ENCODE measurements at regions not wholly inside any gene's neighbourhood (a gene's known extent, or its start where the extent isn't known, plus 50 kb on each side); places are given as distances from the start of the nearest gene placed in this dataset.

- no peak overlapping the region for H2AFZ ChIP-seq (ENCODE audit: low read length)
- intact Hi-C loops (cut with micrococcal nuclease; ENCODE audit: unreplicated experiment) (no loop called here), in situ Hi-C loops (cut with HindIII; ENCODE audit: extremely low pct_ligation_motif_present, low pct_unique_long_range_greater_than_20kb) (no loop called here)
- CTCF ChIA-PET (ENCODE audit: low intra/inter-chr PET ratio, low total read pairs) = no interaction called here
- H4K20me1 ChIP-seq (ENCODE audit: insufficient read depth, low read length) = no peaks in the 10 kb centered on the region
- ATAC-seq (no peak), DNase-seq (ENCODE audit: low spot score) (no peak), FAIRE-seq (no peak)
- H3K9ac ChIP-seq (ENCODE audit: insufficient read depth, low read depth, low read length) = no peak overlapping the region
- H3K36me3 ChIP-seq (replicated peaks in 1 of 2; ENCODE audit: control insufficient read depth in 1 of 2, insufficient read depth in 2 of 2, low read length in 2 of 2) = no peaks in the 10 kb centered on the region
- no TSS peak for BruUV-seq (replicated peaks)
- H3K4me2 ChIP-seq (ENCODE audit: low read depth, low read length) = no peak overlapping the region
- POLR2A ChIA-PET = no interaction called here
- H3K4me3 ChIP-seq (replicated peaks in 1 of 3; ENCODE audit: insufficient read depth in 1 of 3, low read depth in 2 of 3, low read length in 3 of 3) = no peak overlapping the region
- H3K27ac ChIP-seq (ENCODE audit: extremely low read length, insufficient read depth, low read length) = no peak overlapping the region
- H3K27me3 ChIP-seq (ENCODE audit: control insufficient read depth in 1 of 2, insufficient read depth in 2 of 2, low read length in 2 of 2) = no peaks in the 10 kb centered on the region; a peak in 1 of 5 replicates
- no peaks in the 10 kb centered on the region for H3K9me3 ChIP-seq (ENCODE audit: low read length)
- H3K79me2 ChIP-seq (ENCODE audit: insufficient read depth, low read length) = no peaks in the 10 kb centered on the region
- no peaks in the 10 kb centered on the region for H3K4me1 ChIP-seq (ENCODE audit: insufficient read depth, low read length)
- TF ChIP-seq ZNF724P (CRISPR knock-in tag; IDR thresholded peaks at IDR 0.05; ENCODE audit: borderline replicate concordance) (no peak), DNMT1 (CRISPR knock-in tag; IDR thresholded peaks at IDR 0.05) (no peak), RERE (CRISPR knock-in tag; IDR thresholded peaks at IDR 0.05; ENCODE audit: low read depth) (no peak), HDAC6 (IDR thresholded peaks at IDR 0.05; ENCODE audit: low read depth, low read length) (no peak)
- TF ChIP-seq, protein P1, sequence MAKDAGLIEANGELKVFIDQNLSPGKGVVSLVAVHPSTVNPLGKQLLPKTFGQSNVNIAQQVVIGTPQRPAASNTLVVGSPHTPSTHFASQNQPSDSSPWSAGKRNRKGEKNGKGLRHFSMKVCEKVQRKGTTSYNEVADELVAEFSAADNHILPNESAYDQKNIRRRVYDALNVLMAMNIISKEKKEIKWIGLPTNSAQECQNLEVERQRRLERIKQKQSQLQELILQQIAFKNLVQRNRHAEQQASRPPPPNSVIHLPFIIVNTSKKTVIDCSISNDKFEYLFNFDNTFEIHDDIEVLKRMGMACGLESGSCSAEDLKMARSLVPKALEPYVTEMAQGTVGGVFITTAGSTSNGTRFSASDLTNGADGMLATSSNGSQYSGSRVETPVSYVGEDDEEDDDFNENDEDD (CRISPR knock-in tag; IDR thresholded peaks at IDR 0.05; ENCODE audit: borderline replicate concordance) = no peak
- TF ChIP-seq, protein P2, sequence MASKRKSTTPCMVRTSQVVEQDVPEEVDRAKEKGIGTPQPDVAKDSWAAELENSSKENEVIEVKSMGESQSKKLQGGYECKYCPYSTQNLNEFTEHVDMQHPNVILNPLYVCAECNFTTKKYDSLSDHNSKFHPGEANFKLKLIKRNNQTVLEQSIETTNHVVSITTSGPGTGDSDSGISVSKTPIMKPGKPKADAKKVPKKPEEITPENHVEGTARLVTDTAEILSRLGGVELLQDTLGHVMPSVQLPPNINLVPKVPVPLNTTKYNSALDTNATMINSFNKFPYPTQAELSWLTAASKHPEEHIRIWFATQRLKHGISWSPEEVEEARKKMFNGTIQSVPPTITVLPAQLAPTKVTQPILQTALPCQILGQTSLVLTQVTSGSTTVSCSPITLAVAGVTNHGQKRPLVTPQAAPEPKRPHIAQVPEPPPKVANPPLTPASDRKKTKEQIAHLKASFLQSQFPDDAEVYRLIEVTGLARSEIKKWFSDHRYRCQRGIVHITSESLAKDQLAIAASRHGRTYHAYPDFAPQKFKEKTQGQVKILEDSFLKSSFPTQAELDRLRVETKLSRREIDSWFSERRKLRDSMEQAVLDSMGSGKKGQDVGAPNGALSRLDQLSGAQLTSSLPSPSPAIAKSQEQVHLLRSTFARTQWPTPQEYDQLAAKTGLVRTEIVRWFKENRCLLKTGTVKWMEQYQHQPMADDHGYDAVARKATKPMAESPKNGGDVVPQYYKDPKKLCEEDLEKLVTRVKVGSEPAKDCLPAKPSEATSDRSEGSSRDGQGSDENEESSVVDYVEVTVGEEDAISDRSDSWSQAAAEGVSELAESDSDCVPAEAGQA (IDR thresholded peaks at IDR 0.05; ENCODE audit: low read depth) = no peak
- TF ChIP-seq, protein P2 (CRISPR knock-in tag; IDR thresholded peaks at IDR 0.05; ENCODE audit: borderline replicate concordance) = no peak
- TF ChIP-seq, protein P3, sequence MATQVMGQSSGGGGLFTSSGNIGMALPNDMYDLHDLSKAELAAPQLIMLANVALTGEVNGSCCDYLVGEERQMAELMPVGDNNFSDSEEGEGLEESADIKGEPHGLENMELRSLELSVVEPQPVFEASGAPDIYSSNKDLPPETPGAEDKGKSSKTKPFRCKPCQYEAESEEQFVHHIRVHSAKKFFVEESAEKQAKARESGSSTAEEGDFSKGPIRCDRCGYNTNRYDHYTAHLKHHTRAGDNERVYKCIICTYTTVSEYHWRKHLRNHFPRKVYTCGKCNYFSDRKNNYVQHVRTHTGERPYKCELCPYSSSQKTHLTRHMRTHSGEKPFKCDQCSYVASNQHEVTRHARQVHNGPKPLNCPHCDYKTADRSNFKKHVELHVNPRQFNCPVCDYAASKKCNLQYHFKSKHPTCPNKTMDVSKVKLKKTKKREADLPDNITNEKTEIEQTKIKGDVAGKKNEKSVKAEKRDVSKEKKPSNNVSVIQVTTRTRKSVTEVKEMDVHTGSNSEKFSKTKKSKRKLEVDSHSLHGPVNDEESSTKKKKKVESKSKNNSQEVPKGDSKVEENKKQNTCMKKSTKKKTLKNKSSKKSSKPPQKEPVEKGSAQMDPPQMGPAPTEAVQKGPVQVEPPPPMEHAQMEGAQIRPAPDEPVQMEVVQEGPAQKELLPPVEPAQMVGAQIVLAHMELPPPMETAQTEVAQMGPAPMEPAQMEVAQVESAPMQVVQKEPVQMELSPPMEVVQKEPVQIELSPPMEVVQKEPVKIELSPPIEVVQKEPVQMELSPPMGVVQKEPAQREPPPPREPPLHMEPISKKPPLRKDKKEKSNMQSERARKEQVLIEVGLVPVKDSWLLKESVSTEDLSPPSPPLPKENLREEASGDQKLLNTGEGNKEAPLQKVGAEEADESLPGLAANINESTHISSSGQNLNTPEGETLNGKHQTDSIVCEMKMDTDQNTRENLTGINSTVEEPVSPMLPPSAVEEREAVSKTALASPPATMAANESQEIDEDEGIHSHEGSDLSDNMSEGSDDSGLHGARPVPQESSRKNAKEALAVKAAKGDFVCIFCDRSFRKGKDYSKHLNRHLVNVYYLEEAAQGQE (IDR thresholded peaks at IDR 0.05; ENCODE audit: borderline replicate concordance in 1 of 2, low read depth in 1 of 2, low read length in 2 of 2) = no peak
Observed at GRCh38 chr13:65401315-65401714, 1828.8 kb downstream of the PCDH9 start.
